ENCODE measurements at regions not wholly inside any gene's neighbourhood (a gene's known extent, or its start where the extent isn't known, plus 50 kb on each side); places are given as distances from the start of the nearest gene placed in this dataset.

- ATAC-seq (ENCODE audit: low read depth): peak; percentile 91
- DNase-seq (ENCODE audit: low spot score): no peak
- H3K27ac ChIP-seq (ENCODE audit: poor library complexity, severe bottlenecking): peak overlapping the region; percentile 85
These were observed 96.7 kb upstream of the COL5A2 start for GRCh38 chr2:189276277-189276676.

DNA sequence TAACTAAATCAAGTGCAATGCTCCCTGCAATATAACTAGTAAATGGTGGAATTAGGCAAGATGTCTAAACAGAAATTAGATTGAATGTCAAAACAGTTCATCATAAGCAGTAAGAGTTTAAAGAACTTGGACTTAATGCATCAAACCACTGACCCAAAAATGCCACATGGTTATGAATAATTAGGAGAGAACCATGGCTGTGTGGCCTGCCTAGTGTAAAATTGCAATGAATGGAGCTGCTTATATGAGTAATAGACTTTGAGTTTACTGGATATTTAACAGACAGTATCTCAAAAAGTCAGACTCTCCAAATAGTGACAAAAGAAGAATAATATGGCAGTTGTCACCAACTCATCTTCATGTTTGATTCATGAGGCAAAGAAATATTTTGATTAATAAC is 101.6 kb upstream of the COL5A2 start:
- TF ChIP-seq, protein P1, sequence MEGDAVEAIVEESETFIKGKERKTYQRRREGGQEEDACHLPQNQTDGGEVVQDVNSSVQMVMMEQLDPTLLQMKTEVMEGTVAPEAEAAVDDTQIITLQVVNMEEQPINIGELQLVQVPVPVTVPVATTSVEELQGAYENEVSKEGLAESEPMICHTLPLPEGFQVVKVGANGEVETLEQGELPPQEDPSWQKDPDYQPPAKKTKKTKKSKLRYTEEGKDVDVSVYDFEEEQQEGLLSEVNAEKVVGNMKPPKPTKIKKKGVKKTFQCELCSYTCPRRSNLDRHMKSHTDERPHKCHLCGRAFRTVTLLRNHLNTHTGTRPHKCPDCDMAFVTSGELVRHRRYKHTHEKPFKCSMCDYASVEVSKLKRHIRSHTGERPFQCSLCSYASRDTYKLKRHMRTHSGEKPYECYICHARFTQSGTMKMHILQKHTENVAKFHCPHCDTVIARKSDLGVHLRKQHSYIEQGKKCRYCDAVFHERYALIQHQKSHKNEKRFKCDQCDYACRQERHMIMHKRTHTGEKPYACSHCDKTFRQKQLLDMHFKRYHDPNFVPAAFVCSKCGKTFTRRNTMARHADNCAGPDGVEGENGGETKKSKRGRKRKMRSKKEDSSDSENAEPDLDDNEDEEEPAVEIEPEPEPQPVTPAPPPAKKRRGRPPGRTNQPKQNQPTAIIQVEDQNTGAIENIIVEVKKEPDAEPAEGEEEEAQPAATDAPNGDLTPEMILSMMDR (IDR thresholded peaks at IDR 0.05; ENCODE audit: poor library complexity, severe bottlenecking): no peak
- no peak overlapping the region for H3K27ac ChIP-seq (ENCODE audit: poor library complexity, severe bottlenecking)
- H3K4me3 ChIP-seq (ENCODE audit: severe bottlenecking): no peak overlapping the region
- no peaks in the 10 kb centered on the region for H3K9me3 ChIP-seq (ENCODE audit: severe bottlenecking)
- ATAC-seq (ENCODE audit: low read depth): no peak
- H3K27me3 ChIP-seq (ENCODE audit: insufficient read depth, poor library complexity, severe bottlenecking): no peaks in the 10 kb centered on the region
- DNase-seq (ENCODE audit: low spot score): no peak
- peaks cover 18% of the 10 kb centered on the region for H3K4me1 ChIP-seq (ENCODE audit: insufficient read depth, poor library complexity, severe bottlenecking)
- H3K36me3 ChIP-seq (ENCODE audit: low read depth): no peaks in the 10 kb centered on the region

More at GRCh38 chr2:189276277-189276676, 96.7 kb upstream of the COL5A2 start:
- TF ChIP-seq, protein P1 (IDR thresholded peaks at IDR 0.05; ENCODE audit: poor library complexity, severe bottlenecking): no peak
- peaks cover 17% of the 10 kb centered on the region for H3K4me1 ChIP-seq (ENCODE audit: insufficient read depth, poor library complexity, severe bottlenecking)
- H3K36me3 ChIP-seq (ENCODE audit: low read depth): no peaks in the 10 kb centered on the region
- no peaks in the 10 kb centered on the region for H3K27me3 ChIP-seq (ENCODE audit: insufficient read depth, poor library complexity, severe bottlenecking)
- no peak overlapping the region for H3K4me3 ChIP-seq (ENCODE audit: severe bottlenecking)
- no peaks in the 10 kb centered on the region for H3K9me3 ChIP-seq (ENCODE audit: severe bottlenecking)

GRCh38 chr2:189285349-189285748 is 105.8 kb upstream of the COL5A2 start:
- TF ChIP-seq, protein P1 (IDR thresholded peaks at IDR 0.05; ENCODE audit: poor library complexity, severe bottlenecking): no peak
- Histone ChIP-seq H3K4me3 (ENCODE audit: severe bottlenecking) (no peak overlapping the region), H3K4me1 (ENCODE audit: insufficient read depth, poor library complexity, severe bottlenecking) (peaks cover 29% of the 10 kb centered on the region), H3K36me3 (ENCODE audit: low read depth) (no peaks in the 10 kb centered on the region), H3K27ac (ENCODE audit: poor library complexity, severe bottlenecking) (peak overlapping the region; percentile 85), H3K27me3 (ENCODE audit: insufficient read depth, poor library complexity, severe bottlenecking) (no peaks in the 10 kb centered on the region), H3K9me3 (ENCODE audit: severe bottlenecking) (no peaks in the 10 kb centered on the region)
- DNase-seq (ENCODE audit: low spot score): no peak
- ATAC-seq (ENCODE audit: low read depth): no peak

GRCh38 chr2:189285962-189286645 is 106.5 kb upstream of the COL5A2 start:
- Histone ChIP-seq H3K27me3 (ENCODE audit: insufficient read depth, poor library complexity, severe bottlenecking) (no peaks in the 10 kb centered on the region), H3K9me3 (ENCODE audit: severe bottlenecking) (no peaks in the 10 kb centered on the region), H3K4me3 (ENCODE audit: severe bottlenecking) (no peak overlapping the region), H3K36me3 (ENCODE audit: low read depth) (no peaks in the 10 kb centered on the region), H3K4me1 (ENCODE audit: insufficient read depth, poor library complexity, severe bottlenecking) (peaks cover 29% of the 10 kb centered on the region), H3K27ac (ENCODE audit: poor library complexity, severe bottlenecking) (peak overlapping the region; percentile 85)
- ATAC-seq (ENCODE audit: low read depth): peak; percentile 78
- TF ChIP-seq, protein P1 (IDR thresholded peaks at IDR 0.05; ENCODE audit: poor library complexity, severe bottlenecking): no peak
- no peak for DNase-seq (ENCODE audit: low spot score)

DNA sequence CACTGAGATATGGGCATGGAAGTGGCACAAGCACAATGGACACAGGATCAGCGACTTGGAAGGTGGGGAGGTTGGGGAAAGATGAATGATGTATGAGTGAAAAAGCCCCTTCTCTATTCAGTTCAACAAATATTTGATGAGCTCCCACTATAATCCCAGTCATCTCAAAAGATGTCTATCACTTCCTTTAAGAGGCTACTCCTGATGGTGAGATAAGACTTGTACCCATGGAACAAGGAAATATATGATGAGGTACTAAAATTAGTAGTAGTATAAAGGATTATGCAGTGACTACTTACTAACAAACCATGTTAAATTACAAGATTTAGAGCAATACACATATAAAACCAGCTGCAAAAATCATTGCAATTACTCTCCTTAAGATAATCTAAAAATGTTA is 107.8 kb upstream of the COL5A2 start:
- H3K27ac ChIP-seq (ENCODE audit: poor library complexity, severe bottlenecking): peak overlapping the region; percentile 85
- H3K9me3 ChIP-seq (ENCODE audit: severe bottlenecking): no peaks in the 10 kb centered on the region
- no peaks in the 10 kb centered on the region for H3K27me3 ChIP-seq (ENCODE audit: insufficient read depth, poor library complexity, severe bottlenecking)
- ATAC-seq (ENCODE audit: low read depth): no peak
- TF ChIP-seq, protein P1 (IDR thresholded peaks at IDR 0.05; ENCODE audit: poor library complexity, severe bottlenecking): no peak
- H3K4me1 ChIP-seq (ENCODE audit: insufficient read depth, poor library complexity, severe bottlenecking): peaks cover 29% of the 10 kb centered on the region
- no peak overlapping the region for H3K4me3 ChIP-seq (ENCODE audit: severe bottlenecking)
- DNase-seq (ENCODE audit: low spot score): no peak
- no peaks in the 10 kb centered on the region for H3K36me3 ChIP-seq (ENCODE audit: low read depth)

Data from RWPE2 (cell line).